DND-41 (cell line): ENCODE measurements at regions not wholly inside any gene's neighbourhood (a gene's known extent, or its start where the extent isn't known, plus 50 kb on each side); places are given as distances from the start of the nearest gene placed in this dataset.

Experiments
- EZH2 ChIP-seq: IDR thresholded peaks from 3 replicates; pipeline ENCODE4 v1.6.1; 2012; ENCODE audit warnings: borderline replicate concordance, low read depth, mild to moderate bottlenecking, moderate library complexity, low read length, inconsistent platforms; ENCODE audit not compliant: severe bottlenecking
- TF ChIP-seq, protein P1 (sequence below): IDR thresholded peaks from 2 replicates; pipeline ENCODE4 v1.5.1; 2012; ENCODE audit warnings: borderline replicate concordance, low read length, moderate library complexity, mild to moderate bottlenecking; ENCODE audit not compliant: poor library complexity, severe bottlenecking; ENCODE audit errors: extremely low read depth

DNA sequence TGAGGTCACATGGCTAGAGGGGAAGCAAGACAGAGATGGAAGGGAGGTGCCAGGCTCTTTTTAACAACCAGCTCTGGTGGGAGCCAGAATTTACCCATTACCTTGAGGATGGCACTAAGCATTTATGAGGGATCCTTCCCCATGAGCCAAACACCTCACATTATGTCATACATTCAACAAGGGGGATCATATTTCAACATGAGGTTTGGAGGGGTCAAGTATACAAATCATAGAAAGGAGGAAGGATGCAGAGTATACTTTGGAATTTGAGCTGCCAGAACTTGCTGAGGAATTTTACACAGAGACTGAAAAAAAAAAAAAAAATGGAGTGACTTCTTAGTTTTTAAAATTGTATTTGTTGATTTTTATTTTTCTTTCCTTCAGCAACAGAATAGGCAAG, 891.4 kb downstream of the CCDC85A start:
- TF ChIP-seq, protein P1, sequence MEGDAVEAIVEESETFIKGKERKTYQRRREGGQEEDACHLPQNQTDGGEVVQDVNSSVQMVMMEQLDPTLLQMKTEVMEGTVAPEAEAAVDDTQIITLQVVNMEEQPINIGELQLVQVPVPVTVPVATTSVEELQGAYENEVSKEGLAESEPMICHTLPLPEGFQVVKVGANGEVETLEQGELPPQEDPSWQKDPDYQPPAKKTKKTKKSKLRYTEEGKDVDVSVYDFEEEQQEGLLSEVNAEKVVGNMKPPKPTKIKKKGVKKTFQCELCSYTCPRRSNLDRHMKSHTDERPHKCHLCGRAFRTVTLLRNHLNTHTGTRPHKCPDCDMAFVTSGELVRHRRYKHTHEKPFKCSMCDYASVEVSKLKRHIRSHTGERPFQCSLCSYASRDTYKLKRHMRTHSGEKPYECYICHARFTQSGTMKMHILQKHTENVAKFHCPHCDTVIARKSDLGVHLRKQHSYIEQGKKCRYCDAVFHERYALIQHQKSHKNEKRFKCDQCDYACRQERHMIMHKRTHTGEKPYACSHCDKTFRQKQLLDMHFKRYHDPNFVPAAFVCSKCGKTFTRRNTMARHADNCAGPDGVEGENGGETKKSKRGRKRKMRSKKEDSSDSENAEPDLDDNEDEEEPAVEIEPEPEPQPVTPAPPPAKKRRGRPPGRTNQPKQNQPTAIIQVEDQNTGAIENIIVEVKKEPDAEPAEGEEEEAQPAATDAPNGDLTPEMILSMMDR, result no peak
- TF ChIP-seq EZH2, result no peak
